ENCODE measurements at regions not wholly inside any gene's neighbourhood (a gene's known extent, or its start where the extent isn't known, plus 50 kb on each side); places are given as distances from the start of the nearest gene placed in this dataset.
"Not testable (repeated sequence)": the region's sequence is repeated elsewhere in the genome, so short reads cannot be mapped to it uniquely, and the experiment has no call there.

DNA sequence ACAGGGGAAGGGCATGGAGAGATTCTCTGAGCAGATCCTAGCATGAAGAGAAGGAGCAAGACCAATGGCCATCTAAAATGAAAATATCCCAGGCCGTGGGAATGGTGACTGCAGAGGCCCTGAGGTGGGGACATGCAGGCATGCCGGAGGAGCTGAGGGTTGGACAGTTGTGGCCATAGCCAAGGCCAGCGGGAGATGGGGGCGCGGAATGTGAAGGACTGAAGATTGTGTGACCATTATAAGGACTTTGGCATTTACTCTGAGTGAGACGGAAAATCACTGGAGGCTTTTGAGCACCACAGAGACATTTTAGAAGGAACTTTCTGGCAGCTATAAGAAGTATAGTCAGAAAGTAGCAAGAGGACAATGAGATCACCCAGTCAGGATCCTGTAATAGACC, 341.1 kb downstream of the SFMBT2 start:
- no peak for DNase-seq (ENCODE audit: low spot score)

DNA sequence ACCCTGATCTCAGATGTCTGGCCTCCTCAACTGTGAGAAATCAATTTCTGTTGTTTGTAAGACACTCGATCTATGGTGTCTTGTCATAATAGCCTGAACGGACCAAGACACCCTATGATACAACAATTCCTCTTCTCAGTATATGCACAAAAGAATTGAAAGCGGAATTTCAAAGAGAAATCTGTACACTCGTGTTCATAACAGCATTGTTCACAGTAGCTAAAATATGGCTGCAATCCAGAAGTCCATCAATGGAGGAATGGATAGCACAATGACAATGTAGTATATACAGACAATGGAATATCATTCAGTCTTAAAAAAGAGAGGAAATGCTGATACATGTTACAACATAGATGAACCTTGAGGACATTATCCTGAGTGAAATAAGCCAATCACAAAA, 354.6 kb downstream of the SFMBT2 start:
- no peak for DNase-seq (ENCODE audit: low spot score)

DNA sequence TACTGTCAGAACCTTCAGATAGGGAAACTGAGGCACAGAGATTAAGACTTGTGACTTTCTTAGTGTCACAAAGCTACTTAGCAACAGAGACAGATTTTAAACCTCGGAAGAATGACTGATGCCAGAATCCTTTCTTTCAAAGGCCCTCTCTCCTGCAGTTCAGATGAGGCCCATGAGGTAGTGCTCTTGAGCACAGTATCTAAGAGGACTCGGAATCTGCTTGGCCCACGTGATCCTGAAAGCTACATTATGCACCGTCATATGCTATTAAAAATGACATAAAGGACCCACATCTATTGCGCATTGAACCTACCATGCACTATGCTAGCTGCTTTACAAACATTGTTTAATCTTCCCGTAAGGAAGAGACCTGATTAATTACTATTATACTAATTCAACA, 355.9 kb downstream of the SFMBT2 start:
- no peak for DNase-seq (ENCODE audit: low spot score)

DNA sequence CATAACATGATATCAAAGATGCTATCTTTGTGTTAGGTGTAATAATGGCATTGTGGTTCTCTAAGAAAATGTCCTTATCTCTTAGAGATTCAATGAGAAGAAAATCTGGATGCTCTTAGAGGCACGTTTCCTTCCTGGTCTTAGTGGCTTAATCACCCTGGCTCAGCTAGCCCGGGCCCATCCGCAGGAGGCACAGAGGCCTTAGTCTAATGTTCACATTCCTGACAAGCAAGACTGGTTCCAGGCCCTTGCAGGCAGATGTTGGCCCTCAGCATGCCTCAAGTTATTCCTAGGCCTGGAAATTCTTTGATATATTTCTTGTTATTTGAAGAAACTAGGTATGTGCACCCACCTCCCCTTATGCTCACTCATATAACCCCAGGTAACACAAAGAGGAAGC, 357.6 kb downstream of the SFMBT2 start:
- no peak for DNase-seq (ENCODE audit: low spot score)

DNA sequence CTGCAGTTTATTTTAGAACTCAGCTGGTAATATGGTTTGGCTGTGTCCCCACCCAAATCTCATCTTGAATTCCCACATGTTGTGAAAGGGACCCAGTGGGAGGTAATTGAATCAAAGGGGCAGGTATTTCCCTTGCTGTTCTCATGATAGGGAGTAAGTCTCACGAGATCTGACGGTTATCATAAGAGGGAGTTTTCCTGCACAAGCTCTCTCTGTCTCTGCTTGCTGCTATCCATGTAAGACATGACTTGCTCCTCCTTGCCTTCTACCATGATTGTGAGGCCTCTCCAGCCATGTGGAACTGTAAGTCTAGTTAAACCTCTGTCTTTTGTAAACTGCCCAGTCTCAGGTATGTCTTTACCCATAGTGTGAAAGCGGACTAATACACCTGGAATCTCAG, 360.8 kb downstream of the SFMBT2 start:
- DNase-seq (ENCODE audit: low spot score) = not testable (repeated sequence)

DNA sequence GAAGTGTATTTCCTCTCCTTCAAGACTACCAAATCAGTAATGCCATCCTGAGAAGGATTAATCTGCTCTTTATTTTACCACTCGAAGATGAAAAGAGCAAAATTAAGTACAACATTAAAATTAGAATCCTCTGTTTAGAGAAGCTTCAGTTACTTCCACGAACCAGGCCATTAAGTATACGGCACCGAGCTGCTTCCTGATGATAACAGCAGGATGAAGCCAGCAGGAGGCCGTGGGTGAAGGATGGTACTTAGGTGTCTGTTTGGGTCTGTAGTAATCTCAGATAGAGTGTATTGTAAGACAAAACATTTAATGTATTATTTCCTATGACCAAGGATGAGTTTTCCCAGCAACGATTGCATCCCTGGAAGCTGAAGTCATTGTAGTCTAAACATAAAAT, 362.8 kb downstream of the SFMBT2 start:
- no peak for DNase-seq (ENCODE audit: low spot score)

DNA sequence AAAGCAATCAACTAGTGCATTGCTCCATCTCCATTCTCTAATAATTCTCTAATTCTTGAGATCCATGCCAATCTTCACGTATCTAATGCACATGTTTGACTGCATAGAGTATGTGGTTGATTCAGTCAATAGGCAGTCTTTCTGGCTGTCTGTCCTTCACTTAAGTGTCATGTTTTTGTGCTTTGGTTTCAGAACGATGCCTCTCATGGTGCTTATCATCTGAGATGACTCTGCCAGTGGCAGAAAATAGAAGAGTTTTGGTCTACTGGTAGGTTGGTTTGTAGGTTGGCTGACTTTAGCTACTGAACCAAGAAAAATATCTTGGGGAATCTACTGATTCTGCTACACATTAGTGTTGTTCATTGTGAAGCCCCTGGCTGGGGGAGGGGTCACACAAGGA, 364.2 kb downstream of the SFMBT2 start:
- no peak for DNase-seq (ENCODE audit: low spot score)

DNA sequence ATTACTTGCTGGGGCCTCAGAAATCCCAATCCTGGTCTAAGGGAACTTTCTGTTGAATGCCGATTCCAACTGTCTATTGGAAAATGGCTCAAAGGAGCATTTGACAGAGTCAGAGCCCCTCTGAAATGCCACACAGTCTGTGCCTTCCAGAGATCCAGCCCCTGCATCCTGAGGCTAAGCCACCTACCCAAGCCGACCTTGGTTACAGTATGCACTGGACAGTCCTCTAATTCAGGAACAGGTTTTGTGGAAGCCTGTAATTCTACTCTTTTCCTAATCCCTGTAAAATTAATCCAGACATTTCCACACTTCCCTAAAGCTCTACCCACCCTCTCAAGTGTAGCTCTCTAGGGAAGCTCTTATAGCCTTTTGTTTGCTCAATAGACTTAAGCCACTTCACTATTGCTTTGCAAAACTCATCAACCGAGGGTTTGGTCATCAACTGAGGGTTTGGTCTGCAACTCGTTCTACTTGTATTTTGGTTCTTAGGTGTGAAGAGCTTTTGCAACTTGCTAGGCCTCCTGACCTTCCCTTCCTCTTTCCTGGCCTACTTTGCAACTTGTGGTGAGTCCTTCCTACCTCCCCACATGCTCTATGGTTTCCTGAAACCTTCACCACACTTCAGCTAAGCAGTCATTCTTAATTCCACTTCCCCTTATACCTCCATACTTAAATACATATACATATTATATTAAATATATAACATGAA, 364.8 kb downstream of the SFMBT2 start:
- DNase-seq (ENCODE audit: low spot score) = peak; percentile 41

DNA sequence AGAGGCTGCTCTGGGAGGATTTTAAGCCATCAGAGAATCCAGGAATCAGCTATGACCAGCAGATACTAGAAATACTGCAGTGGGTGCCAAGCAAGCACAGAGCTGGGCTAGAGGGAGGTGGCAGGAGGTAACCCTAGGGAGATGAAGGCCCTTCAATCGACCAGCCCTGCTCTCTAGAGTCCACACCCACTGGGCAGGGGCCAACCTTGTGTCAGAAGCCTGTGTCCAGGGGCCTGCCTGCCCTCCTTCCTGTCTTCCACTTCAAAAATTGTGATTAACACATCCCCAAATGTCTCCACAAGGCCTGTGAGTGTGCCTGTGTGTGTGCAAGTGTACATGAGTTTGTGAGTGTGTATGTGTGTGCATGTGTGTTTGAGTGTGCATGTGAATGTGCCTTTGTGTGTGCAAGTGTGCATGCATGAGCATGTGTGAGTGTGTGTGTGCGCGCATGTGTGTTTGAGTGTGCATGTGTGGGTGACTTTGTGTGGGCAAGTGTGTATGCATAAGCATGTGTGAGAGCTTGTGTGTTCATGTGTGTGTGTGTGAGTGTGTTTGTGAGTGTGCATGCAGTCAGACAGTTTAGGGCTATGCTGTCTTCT, 367.7 kb downstream of the SFMBT2 start:
- DNase-seq (ENCODE audit: low spot score) = no peak

DNA sequence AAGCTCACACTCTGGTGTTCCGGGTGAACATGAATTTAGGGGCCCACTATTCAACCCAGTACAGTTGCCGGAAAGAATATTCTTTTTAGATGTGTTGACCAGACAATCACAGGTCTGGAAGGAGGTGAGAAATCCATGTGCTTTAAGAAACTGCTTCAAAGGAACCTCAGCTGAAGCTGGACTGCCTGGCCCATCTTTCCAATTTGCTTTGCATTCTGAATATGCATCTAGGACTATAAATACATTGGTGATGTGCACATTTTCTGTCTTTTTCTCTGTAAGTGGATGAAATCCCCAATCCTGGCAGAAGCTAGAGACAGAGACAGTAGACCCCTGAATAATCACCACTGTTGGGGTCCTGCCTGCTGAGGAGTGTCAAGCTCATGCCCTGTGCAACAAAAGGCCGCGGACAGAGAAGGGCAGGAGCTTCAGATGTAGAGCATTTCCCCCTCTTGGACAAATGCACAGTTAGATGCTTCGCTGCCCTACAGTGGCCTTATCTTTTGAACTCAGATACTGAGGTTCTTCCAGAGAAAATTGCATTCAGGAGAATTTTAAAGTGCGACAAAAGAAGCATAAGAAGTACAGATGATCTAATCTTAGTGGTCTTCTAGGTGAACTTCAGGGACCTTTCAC, 368.3 kb downstream of the SFMBT2 start:
- no peak for DNase-seq (ENCODE audit: low spot score)

DNA sequence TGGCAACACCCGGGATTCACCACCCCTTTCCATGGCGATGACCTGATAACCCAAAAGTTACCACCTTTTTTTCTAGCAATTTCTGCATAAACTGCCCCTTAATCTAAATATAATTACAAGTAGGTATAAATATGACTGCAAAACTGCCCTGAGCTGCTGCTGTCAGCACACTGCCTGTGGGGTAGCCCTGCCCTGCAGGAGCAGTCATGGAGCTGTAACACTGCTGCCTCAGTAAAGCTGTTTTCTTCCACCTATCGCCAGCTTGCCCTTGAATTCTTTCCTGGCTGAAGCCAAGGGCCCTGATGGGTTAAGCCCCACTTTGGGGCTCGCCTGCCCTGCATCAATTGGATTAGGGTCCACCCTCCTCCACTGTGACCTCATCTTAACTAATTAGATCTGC, 368.8 kb downstream of the SFMBT2 start:
- no peak for DNase-seq (ENCODE audit: low spot score)

DNA sequence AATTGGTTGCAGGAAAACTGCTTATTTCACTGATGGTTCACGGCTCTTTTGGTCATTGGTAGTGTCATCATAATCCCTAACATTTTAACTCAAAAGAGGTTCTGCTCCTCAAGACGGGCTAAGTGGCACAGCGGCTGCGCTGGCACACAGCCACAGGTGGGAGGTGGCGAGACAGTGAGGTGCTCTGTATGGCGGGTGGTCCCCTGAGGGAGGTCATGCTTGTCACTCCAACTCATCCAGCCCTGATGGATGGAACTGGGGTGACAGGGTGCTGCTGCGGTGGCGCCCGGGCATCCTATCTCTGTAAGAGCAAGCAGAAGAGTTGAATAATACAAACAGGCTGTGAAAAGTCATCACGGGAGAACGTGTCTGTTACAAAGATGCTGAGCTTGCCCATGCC, 370.2 kb downstream of the SFMBT2 start:
- DNase-seq (ENCODE audit: low spot score) = no peak

DNA sequence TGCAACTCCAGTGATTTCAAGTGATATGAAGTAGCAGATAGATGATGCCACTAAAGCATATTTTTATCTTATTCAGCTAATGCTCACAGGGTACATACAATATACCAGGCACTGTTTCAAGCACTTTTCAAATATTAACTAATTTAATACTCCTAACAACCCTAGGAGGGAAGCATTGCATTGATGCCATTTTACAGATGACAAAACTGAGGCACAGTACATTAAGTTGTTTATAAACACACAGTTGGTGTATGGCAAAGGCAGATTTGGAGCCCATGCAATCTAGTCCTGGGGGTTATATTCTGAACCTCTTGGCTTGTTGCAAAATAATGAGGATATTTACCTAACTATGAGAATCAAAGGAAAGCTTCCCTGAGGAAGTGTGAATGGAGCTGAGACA, 371.0 kb downstream of the SFMBT2 start:
- DNase-seq (ENCODE audit: low spot score) = no peak

DNA sequence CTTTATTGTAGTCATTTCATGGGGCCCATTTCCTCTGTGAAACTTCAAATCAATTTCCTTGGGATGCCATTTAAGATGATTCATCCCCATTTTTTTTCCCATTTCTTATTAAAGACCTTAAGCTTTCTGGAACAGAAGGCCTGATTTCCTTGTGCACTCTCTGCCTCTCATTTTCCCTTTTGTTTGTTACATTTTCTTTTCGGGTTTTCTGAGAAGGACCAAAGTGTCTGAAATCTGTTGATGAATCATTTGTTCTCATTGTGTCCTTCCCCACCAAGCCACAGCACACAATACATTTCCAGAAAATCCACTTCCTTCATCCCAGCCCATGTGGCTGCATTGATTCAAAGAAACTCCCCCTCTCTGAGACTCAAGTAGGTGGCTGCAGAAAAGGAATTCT, 372.4 kb downstream of the SFMBT2 start:
- no peak for DNase-seq (ENCODE audit: low spot score)

DNA sequence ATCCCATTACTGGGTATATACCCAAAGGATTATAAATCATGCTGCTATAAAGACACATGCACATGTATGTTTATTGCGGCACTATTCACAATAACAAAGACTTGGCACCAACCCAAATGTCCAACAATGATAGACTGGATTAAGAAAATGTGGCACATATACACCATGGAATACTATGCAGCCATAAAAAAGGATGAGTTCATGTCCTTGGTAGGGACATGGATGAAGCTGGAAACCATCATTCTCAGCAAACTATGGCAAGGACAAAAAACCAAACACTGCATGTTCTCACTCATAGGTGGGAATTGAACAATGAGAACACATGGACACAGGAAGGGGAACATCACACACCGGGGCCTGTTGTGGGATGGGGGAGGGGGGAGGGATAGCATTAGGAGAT, 373.4 kb downstream of the SFMBT2 start:
- not testable (repeated sequence) for DNase-seq (ENCODE audit: low spot score)

DNA sequence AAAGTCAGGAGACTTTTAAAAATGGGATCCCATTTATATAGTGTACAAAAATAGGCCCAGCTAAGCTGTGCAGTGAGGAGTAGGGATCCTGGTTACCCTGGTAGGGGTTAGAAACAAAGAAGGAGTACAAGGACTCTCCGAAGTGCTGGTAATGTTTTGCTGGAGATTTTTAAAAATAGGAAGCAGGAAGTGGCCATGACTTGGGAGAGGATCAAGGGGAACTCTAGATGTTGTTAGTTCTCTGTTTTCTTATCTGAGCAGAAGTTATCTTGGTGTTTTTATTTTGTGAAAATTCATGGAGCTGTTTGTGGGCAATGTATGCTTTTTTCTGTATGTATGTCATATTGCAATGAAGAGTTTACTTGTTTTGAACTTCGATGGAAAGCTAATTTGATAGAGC, 373.9 kb downstream of the SFMBT2 start:
- DNase-seq (ENCODE audit: low spot score) = no peak

DNA sequence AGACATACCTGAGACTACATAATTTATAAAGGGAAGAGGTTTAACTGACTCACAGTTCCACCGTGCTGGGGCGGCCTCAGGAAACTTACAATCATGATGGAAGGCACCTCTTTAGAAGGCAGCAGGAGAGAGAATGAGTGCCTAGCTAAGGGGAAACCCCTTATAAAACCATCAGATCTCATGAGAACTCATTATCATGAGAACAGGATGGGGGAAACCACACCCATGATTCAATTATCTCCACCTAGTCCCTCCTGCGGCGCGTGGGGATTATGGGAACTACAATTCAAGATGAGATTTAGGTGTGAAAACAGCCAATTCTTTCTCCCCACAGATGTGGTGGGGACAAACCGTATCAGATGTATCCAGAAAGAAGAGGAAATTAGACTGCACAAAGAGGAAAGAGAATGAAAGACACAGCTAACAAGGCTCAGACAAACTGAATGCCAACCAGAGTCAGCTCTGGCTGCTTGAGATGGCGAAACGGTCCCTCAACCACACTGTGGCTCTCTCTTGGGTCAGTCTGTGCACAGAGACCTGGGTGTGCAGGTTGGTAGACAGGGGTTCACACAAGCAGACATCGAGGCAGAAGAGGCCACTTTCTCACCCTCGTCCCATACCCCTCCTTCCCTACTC, 375.6 kb downstream of the SFMBT2 start:
- DNase-seq (ENCODE audit: low spot score) = no peak

DNA sequence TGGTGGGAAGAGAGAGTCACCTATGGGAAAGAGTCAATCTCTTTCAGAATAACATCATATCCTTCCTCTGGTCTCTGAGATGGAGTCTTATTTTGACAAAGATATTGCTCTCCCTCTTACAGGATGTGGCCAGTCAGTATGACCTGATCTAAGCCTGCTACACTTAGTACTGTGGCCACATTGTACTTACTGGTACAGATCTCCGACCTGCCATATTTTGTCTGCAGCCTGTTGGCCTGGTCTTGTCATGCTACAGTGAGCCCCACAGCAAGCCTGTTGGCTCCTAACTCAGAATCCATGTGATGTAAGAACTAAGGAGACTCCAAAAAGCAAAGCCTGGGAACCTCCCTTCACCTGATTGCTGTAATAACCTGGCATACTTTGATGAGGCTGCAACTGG, 377.8 kb downstream of the SFMBT2 start:
- DNase-seq (ENCODE audit: low spot score) = no peak

DNA sequence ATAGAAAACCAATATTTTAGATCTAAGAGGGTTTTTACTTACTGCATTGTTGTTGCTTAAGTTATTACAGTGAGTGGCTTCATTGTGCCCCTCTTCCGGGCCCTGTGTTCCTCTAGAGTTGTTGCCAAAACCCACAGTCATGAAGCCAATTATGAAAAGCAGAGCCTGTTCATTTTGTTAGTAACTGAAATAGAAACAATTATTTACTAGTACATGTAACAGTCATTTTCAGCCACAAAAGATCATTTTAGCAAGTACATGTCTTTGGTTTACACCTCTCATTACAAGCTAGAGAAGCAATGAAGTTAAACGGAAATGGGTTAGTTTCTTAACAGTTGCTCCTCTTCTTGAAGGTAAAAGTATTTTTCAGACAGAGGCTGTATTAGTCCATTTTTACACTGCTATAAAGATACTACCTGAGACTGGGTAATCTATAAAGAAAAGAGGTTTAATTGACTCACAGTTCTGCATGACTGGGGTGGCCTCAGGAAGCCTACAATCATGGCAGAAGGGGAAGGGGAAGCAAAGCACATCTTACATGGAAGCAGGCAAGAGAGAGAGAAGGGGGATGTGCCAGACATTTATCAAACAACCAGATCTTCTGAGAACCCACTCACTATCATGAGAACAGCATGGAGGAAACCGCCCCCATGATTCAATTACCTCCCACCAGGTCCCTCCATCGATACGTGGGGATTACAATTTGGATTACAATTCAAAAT, 380.5 kb downstream of the SFMBT2 start:
- no peak for DNase-seq (ENCODE audit: low spot score)

DNA sequence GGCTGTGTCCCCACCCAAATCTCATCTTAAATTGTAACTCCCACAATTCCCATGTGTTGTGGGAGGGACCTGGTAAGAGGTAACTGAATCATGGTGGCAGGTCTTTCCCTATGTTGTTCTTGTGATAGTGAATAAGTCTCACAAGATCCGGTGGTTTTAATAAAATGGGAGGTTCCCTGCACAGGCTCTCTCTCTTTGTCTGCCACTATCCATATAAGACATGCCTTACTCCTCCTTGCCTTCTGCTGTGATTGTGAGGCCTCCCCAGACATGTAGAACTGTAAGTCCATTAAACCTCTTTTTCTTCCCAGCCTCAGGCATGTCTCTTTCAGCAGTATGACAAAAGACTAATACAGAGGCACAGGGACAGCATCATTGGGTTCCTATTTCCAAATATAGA, 381.2 kb downstream of the SFMBT2 start:
- no peak for DNase-seq (ENCODE audit: low spot score)

DNA sequence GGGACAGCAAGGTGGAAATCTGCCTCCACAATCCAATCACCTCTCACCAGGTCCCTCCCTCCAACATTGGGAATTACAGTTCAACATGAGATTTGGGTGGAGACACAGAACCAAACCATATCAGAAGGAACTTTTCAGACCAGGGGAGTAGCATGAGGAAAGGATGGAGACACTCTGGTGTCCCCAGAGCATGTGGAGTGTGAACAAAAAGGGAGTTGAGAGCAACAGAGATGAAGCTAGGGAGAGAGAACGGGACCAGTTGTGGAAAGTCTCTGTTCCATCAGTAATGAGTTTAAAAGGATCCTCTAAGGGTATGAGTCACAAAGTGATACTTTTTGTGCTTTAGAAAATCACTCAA, 382.0 kb downstream of the SFMBT2 start:
- DNase-seq (ENCODE audit: low spot score) = no peak

DNA sequence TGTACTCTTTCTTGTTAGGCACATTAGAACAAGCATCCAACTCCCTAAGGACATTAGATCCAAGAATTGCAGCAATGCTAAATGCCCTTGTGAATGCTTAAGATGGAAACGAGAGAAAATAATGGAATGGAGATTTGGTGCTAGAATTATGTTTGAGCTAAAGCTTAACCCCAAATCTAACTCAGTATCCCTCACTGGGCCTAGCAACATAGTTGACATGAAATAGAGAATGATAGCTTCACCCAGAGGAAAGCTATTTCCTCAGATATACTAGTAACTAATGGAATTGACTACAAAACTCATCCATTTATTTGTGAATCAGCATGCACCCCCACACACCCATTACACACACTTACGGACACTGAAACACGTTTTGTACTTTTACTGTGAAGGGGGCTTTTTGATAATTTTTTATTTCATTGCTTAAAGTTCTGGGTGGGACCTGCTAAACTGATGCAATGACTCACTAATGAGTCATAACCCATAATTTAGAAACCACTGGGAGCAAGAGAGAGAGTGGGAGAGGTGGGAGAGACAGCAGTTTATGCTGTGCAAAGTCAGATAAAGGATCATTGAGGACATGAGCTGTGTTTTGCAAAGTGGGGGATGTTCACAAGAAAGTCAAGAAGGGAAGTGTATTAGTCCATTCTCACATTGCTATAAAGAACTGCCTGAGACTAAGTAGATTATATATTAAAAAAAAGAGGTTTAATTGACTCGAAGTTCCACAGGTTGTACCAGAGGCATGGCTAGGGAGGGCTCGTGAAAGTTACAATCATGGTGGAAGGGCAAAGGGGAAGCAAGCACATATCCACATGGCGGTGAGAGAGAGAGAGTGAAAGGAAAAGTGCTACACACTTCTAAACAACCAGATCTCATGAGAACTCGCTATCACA, 382.7 kb downstream of the SFMBT2 start:
- no peak for DNase-seq (ENCODE audit: low spot score)

Measured in CD4-positive, alpha-beta T cell treated with Interleukin-6 at 100 ng/mL for 8 hours (primary cell).